GM19239 (cell line): ENCODE measurements at regions not wholly inside any gene's neighbourhood (a gene's known extent, or its start where the extent isn't known, plus 50 kb on each side); places are given as distances from the start of the nearest gene placed in this dataset.

ENCODE experiments used
- DNase-seq: peaks from one replicate; pipeline ENCODE4 v3.0.0; 2011; ENCODE audit warnings: low spot score; ENCODE audit not compliant: insufficient read length
- FAIRE-seq: peaks from 2 replicates; lab custom pipeline; 2011; peaks lifted over from hg19 to GRCh38; lab: Jason Lieb, UNC

GRCh38 chr2:120677696-120678247, 57.9 kb upstream of the GLI2 start:
- FAIRE-seq = no peak
- no peak for DNase-seq

GRCh38 chr2:120678251-120678650, 57.4 kb upstream of the GLI2 start:
- no peak for FAIRE-seq
- no peak for DNase-seq

GRCh38 chr2:120678926-120679325, 56.7 kb upstream of the GLI2 start:
- DNase-seq (no peak), FAIRE-seq (no peak)

GRCh38 chr2:120679526-120679925, 56.1 kb upstream of the GLI2 start:
- no peak for DNase-seq
- no peak for FAIRE-seq

GRCh38 chr2:120680136-120680761, 55.4 kb upstream of the GLI2 start:
- peak; percentile 72 for DNase-seq
- FAIRE-seq = peak; percentile 68

GRCh38 chr2:120681181-120681580, 54.5 kb upstream of the GLI2 start:
- FAIRE-seq (no peak), DNase-seq (no peak)

GRCh38 chr2:120681696-120682288, 53.9 kb upstream of the GLI2 start:
- FAIRE-seq (no peak), DNase-seq (no peak)

- DNase-seq = no peak
- no peak for FAIRE-seq
Observed at GRCh38 chr2:120682654-120683053, 53.0 kb upstream of the GLI2 start.

- DNase-seq (no peak), FAIRE-seq (no peak)
Observed at GRCh38 chr2:120683081-120683480, 52.6 kb upstream of the GLI2 start.

- no peak for DNase-seq
- no peak for FAIRE-seq
Observed at GRCh38 chr2:120683701-120684100, 52.0 kb upstream of the GLI2 start.

GRCh38 chr2:120684289-120685065, 51.2 kb upstream of the GLI2 start:
- DNase-seq = no peak
- FAIRE-seq = no peak

- FAIRE-seq = no peak
- no peak for DNase-seq
Observed at GRCh38 chr2:120685066-120685973, 50.3 kb upstream of the GLI2 start.
